ENCODE measurements at regions not wholly inside any gene's neighbourhood (a gene's known extent, or its start where the extent isn't known, plus 50 kb on each side); places are given as distances from the start of the nearest gene placed in this dataset.

- Histone ChIP-seq H3K9me3 (no peaks in the 10 kb centered on the region), H3K27me3 (no peaks in the 10 kb centered on the region), H3K4me1 (no peaks in the 10 kb centered on the region), H3K4me3 (no peak overlapping the region), H3K36me3 (no peaks in the 10 kb centered on the region), H3K27ac (no peak overlapping the region)
- intact Hi-C loops (cut with DNase I), result no loop called here
- no peak for TF ChIP-seq CTCF (IDR thresholded peaks at IDR 0.05)
- DNase-seq (ENCODE audit: low spot score in 2 of 2), result no peak
These were observed 168.3 kb upstream of the PPP2R2B start for GRCh38 chr5:147046894-147047293.

GRCh38 chr5:147049764-147050163 lies 171.2 kb upstream of the PPP2R2B start:
- TF ChIP-seq CTCF (IDR thresholded peaks at IDR 0.05), result no peak
- Histone ChIP-seq H3K4me1 (no peaks in the 10 kb centered on the region), H3K4me3 (no peak overlapping the region), H3K9me3 (no peaks in the 10 kb centered on the region), H3K27me3 (no peaks in the 10 kb centered on the region), H3K27ac (no peak overlapping the region), H3K36me3 (no peaks in the 10 kb centered on the region)
- no peak for DNase-seq (ENCODE audit: low spot score in 2 of 2)
- intact Hi-C loops (cut with DNase I), result no loop called here

GRCh38 chr5:147050172-147050571 lies 171.6 kb upstream of the PPP2R2B start:
- Histone ChIP-seq H3K4me1 (no peaks in the 10 kb centered on the region), H3K36me3 (no peaks in the 10 kb centered on the region), H3K27ac (no peak overlapping the region), H3K4me3 (no peak overlapping the region), H3K9me3 (no peaks in the 10 kb centered on the region), H3K27me3 (no peaks in the 10 kb centered on the region)
- intact Hi-C loops (cut with DNase I), result no loop called here
- no peak for DNase-seq (ENCODE audit: low spot score in 2 of 2)
- TF ChIP-seq CTCF (IDR thresholded peaks at IDR 0.05), result no peak

- TF ChIP-seq CTCF (IDR thresholded peaks at IDR 0.05), result no peak
- intact Hi-C loops (cut with DNase I), result no loop called here
- Histone ChIP-seq H3K4me1 (no peaks in the 10 kb centered on the region), H3K27me3 (no peaks in the 10 kb centered on the region), H3K9me3 (no peaks in the 10 kb centered on the region), H3K27ac (no peak overlapping the region), H3K4me3 (no peak overlapping the region), H3K36me3 (no peaks in the 10 kb centered on the region)
- DNase-seq (ENCODE audit: low spot score in 2 of 2), result no peak
These were observed 172.6 kb upstream of the PPP2R2B start for GRCh38 chr5:147051193-147051592.

GRCh38 chr5:147052519-147052918 lies 174.0 kb upstream of the PPP2R2B start:
- no peaks in the 10 kb centered on the region for H3K9me3 ChIP-seq
- no peak for TF ChIP-seq CTCF (IDR thresholded peaks at IDR 0.05)
- no peak overlapping the region for H3K27ac ChIP-seq
- no peaks in the 10 kb centered on the region for H3K36me3 ChIP-seq
- intact Hi-C loops (cut with DNase I), result no loop called here
- H3K27me3 ChIP-seq, result no peaks in the 10 kb centered on the region
- no peaks in the 10 kb centered on the region for H3K4me1 ChIP-seq
- no peak overlapping the region for H3K4me3 ChIP-seq
- DNase-seq (ENCODE audit: low spot score in 2 of 2), result no peak

GRCh38 chr5:147055089-147055826 lies 176.7 kb upstream of the PPP2R2B start:
- intact Hi-C loops (cut with DNase I), result no loop called here
- Histone ChIP-seq H3K27ac (no peak overlapping the region), H3K27me3 (no peaks in the 10 kb centered on the region), H3K9me3 (no peaks in the 10 kb centered on the region), H3K36me3 (no peaks in the 10 kb centered on the region), H3K4me1 (no peaks in the 10 kb centered on the region), H3K4me3 (no peak overlapping the region)
- no peak for TF ChIP-seq CTCF (IDR thresholded peaks at IDR 0.05)
- no peak for DNase-seq (ENCODE audit: low spot score in 2 of 2)
